AG20443 (cell line): ENCODE measurements at regions not wholly inside any gene's neighbourhood (a gene's known extent, or its start where the extent isn't known, plus 50 kb on each side); places are given as distances from the start of the nearest gene placed in this dataset.

Source experiments
- DNase-seq: peaks from one replicate; pipeline ENCODE4 v3.0.0; 2012; ENCODE audit warnings: low spot score, mixed read lengths

GRCh38 chr14:101328412-101329028 is 232.8 kb upstream of the DIO3 start:
- DNase-seq: no peak

GRCh38 chr14:101330416-101331140 is 230.7 kb upstream of the DIO3 start:
- no peak for DNase-seq

GRCh38 chr14:101331141-101331525 is 230.2 kb upstream of the DIO3 start:
- DNase-seq: no peak

- no peak for DNase-seq
These were observed 229.6 kb upstream of the DIO3 start for GRCh38 chr14:101331661-101332169.

GRCh38 chr14:101332281-101332680 is 229.0 kb upstream of the DIO3 start:
- DNase-seq: no peak

GRCh38 chr14:101333335-101334280 is 227.7 kb upstream of the DIO3 start:
- no peak for DNase-seq

GRCh38 chr14:101334656-101335055 is 226.6 kb upstream of the DIO3 start:
- no peak for DNase-seq

GRCh38 chr14:101335061-101335661 is 226.1 kb upstream of the DIO3 start:
- no peak for DNase-seq

GRCh38 chr14:101336183-101336582 is 225.1 kb upstream of the DIO3 start:
- DNase-seq: no peak

- DNase-seq: no peak
These were observed 224.2 kb upstream of the DIO3 start for GRCh38 chr14:101337053-101337452.

- no peak for DNase-seq
These were observed 220.7 kb upstream of the DIO3 start for GRCh38 chr14:101340556-101340955.

- no peak for DNase-seq
These were observed 213.2 kb upstream of the DIO3 start for GRCh38 chr14:101347893-101348777.

GRCh38 chr14:101349108-101349507 is 212.2 kb upstream of the DIO3 start:
- DNase-seq: no peak

- no peak for DNase-seq
These were observed 211.3 kb upstream of the DIO3 start for GRCh38 chr14:101350021-101350420.

- no peak for DNase-seq
These were observed 210.6 kb upstream of the DIO3 start for GRCh38 chr14:101350691-101351090.

GRCh38 chr14:101351146-101351545 is 210.1 kb upstream of the DIO3 start:
- no peak for DNase-seq

- DNase-seq: no peak
These were observed 209.5 kb upstream of the DIO3 start for GRCh38 chr14:101351769-101352168.

- DNase-seq: no peak
These were observed 208.7 kb upstream of the DIO3 start for GRCh38 chr14:101352567-101352966.

GRCh38 chr14:101353422-101353821 is 207.9 kb upstream of the DIO3 start:
- no peak for DNase-seq

- DNase-seq: no peak
These were observed 206.6 kb upstream of the DIO3 start for GRCh38 chr14:101354726-101355125.

- no peak for DNase-seq
These were observed 206.0 kb upstream of the DIO3 start for GRCh38 chr14:101355284-101355683.
